ENCODE measurements at regions not wholly inside any gene's neighbourhood (a gene's known extent, or its start where the extent isn't known, plus 50 kb on each side); places are given as distances from the start of the nearest gene placed in this dataset.

GRCh38 chr9:28037968-28038367 lies 464.7 kb upstream of the C9orf72 start:
- FAIRE-seq: no peak
- no peak overlapping the region for H3K4me3 ChIP-seq
- SMC1A ChIA-PET (ENCODE audit: uncharacterized antibody, unreplicated experiment): interaction anchor here (1.3 kb wide), 1 partner anchor 11 kb away, joined by 3 read pairs; no protein-coding TSS in a partner anchor

More at GRCh38 chr9:28037968-28038367, 464.7 kb upstream of the C9orf72 start:
- intact Hi-C loops (cut with micrococcal nuclease; ENCODE audit: unreplicated experiment): no loop called here
- TF ChIP-seq JUND (IDR thresholded peaks at IDR 0.05; ENCODE audit: low read depth, low read length): no peak
- TF ChIP-seq IRF5 (IDR thresholded peaks at IDR 0.05; ENCODE audit: borderline replicate concordance): no peak
- no peak for TF ChIP-seq RUNX3 (IDR thresholded peaks at IDR 0.05; ENCODE audit: low read length)
- no peak for TF ChIP-seq WRNIP1 (IDR thresholded peaks at IDR 0.05; ENCODE audit: borderline replicate concordance, low read depth, low read length)
- TF ChIP-seq CHD2 (IDR thresholded peaks at IDR 0.05; ENCODE audit: borderline replicate concordance, low read depth, low read length): no peak
- TF ChIP-seq ELK1 (IDR thresholded peaks at IDR 0.05; ENCODE audit: low read depth, low read length): no peak
- no peak for TF ChIP-seq ZNF207 (IDR thresholded peaks at IDR 0.05; ENCODE audit: borderline replicate concordance)
- no peaks in the 10 kb centered on the region for H3K4me1 ChIP-seq (ENCODE audit: control insufficient read depth, insufficient read depth, low read length)
- H3K79me2 ChIP-seq (ENCODE audit: control insufficient read depth, insufficient read depth, low read length): no peaks in the 10 kb centered on the region
- no peaks in the 10 kb centered on the region for H3K27me3 ChIP-seq (replicated peaks in 1 of 2; ENCODE audit: control insufficient read depth in 2 of 2, insufficient read depth in 2 of 2, low read length in 1 of 2)
- DNase-seq (ENCODE audit: low read depth, low spot score) (no peak), ATAC-seq (no peak)
- BruUV-seq (replicated peaks): no TSS peak
- POLR2A ChIA-PET: no interaction called here
- no peak overlapping the region for H3K27ac ChIP-seq (ENCODE audit: control insufficient read depth, insufficient read depth)
- 0% methylated on average over 1 of the region's 1 CpG for WGBS (ENCODE audit: insufficient coverage, insufficient replicate concordance, low lambda C conversion rate, missing lambda C conversion rate)
- CTCF ChIA-PET: interaction anchor here (1.1 kb wide), 1 partner anchor 311 kb away, joined by 3 read pairs; no protein-coding TSS in a partner anchor
- no peaks in the 10 kb centered on the region for H3K36me3 ChIP-seq (ENCODE audit: control insufficient read depth in 2 of 2, insufficient read depth in 2 of 2, low read length in 1 of 2)
- RAD21 ChIA-PET (ENCODE audit: unreplicated experiment): no interaction called here
- H4K20me1 ChIP-seq (ENCODE audit: control insufficient read depth, insufficient read depth): no peaks in the 10 kb centered on the region
- no peaks in the 10 kb centered on the region for H3K9me3 ChIP-seq (replicated peaks; ENCODE audit: control insufficient read depth, insufficient read depth, low read length)
- no peak overlapping the region for H3K4me2 ChIP-seq (ENCODE audit: control insufficient read depth, insufficient read depth)
- H3K9ac ChIP-seq (ENCODE audit: control insufficient read depth, insufficient read depth, low read length): no peak overlapping the region
- in situ Hi-C loops (cut with MboI): no loop called here
- no peak overlapping the region for H2AFZ ChIP-seq (ENCODE audit: control insufficient read depth, low read depth, low read length)
